ENCODE measurements at regions not wholly inside any gene's neighbourhood (a gene's known extent, or its start where the extent isn't known, plus 50 kb on each side); places are given as distances from the start of the nearest gene placed in this dataset.

- no peaks in the 10 kb centered on the region for H3K9me3 ChIP-seq
- no peaks in the 10 kb centered on the region for H3K36me3 ChIP-seq
- H3K27me3 ChIP-seq = no peaks in the 10 kb centered on the region
- peak in 4 of 5 donors; percentile 31 to 54 (median 46) for DNase-seq
- intact Hi-C loops (cut with DNase I) = loop anchor here in 3 of 4 donors (5.0 to 10.0 kb wide), 2 partner anchors 720 to 723 kb away; no protein-coding TSS in a partner anchor
- no peak overlapping the region for H3K27ac ChIP-seq
- TF ChIP-seq CTCF (IDR thresholded peaks at IDR 0.05) (peak; percentile 12 to 55 (median 45)), POLR2A (IDR thresholded peaks at IDR 0.05) (no peak), EP300 (IDR thresholded peaks at IDR 0.05) (no peak)
- no peaks in the 10 kb centered on the region for H3K4me1 ChIP-seq (ENCODE audit: insufficient read depth)
- 1 to 3% (median 1%) methylated on average over 4 of the region's 4 CpGs for WGBS, 3 donors
- no peak overlapping the region for H3K4me3 ChIP-seq
Observed at GRCh38 chr2:158024288-158024898, 77.3 kb upstream of the UPP2 start.

GRCh38 chr2:158022888-158023287, 78.8 kb upstream of the UPP2 start:
- no peaks in the 10 kb centered on the region for H3K36me3 ChIP-seq
- TF ChIP-seq CTCF (IDR thresholded peaks at IDR 0.05) (no peak), EP300 (IDR thresholded peaks at IDR 0.05) (no peak), POLR2A (IDR thresholded peaks at IDR 0.05) (no peak)
- no peak for DNase-seq
- intact Hi-C loops (cut with DNase I) = loop anchor here in 3 of 4 donors (5.0 to 10.0 kb wide), 2 partner anchors 722 to 724 kb away; no protein-coding TSS in a partner anchor
- H3K9me3 ChIP-seq = no peaks in the 10 kb centered on the region
- no peak overlapping the region for H3K4me3 ChIP-seq
- H3K27me3 ChIP-seq = no peaks in the 10 kb centered on the region
- 84 to 90% (median 86%) methylated on average over 1 of the region's 1 CpG for WGBS, 3 donors
- no peaks in the 10 kb centered on the region for H3K4me1 ChIP-seq (ENCODE audit: insufficient read depth)
- H3K27ac ChIP-seq = no peak overlapping the region

GRCh38 chr2:158021226-158021625, 80.5 kb upstream of the UPP2 start:
- Histone ChIP-seq H3K36me3 (no peaks in the 10 kb centered on the region), H3K27me3 (no peaks in the 10 kb centered on the region), H3K4me3 (no peak overlapping the region), H3K27ac (no peak overlapping the region), H3K9me3 (no peaks in the 10 kb centered on the region), H3K4me1 (ENCODE audit: insufficient read depth) (no peaks in the 10 kb centered on the region)
- TF ChIP-seq CTCF (IDR thresholded peaks at IDR 0.05) (no peak), EP300 (IDR thresholded peaks at IDR 0.05) (no peak), POLR2A (IDR thresholded peaks at IDR 0.05) (no peak)
- WGBS, 3 donors = 84 to 91% (median 91%) methylated on average over 3 of the region's 3 CpGs
- intact Hi-C loops (cut with DNase I) = loop anchor here in 3 of 4 donors (5.0 to 10.0 kb wide), 2 partner anchors 724 to 726 kb away; no protein-coding TSS in a partner anchor
- no peak for DNase-seq

- Histone ChIP-seq H3K36me3 (no peaks in the 10 kb centered on the region), H3K27ac (no peak overlapping the region)
- intact Hi-C loops (cut with DNase I) = loop anchor here in 2 of 4 donors (10.0 kb wide), 2 partner anchors 531 to 1109 kb away; no protein-coding TSS in a partner anchor
Observed at GRCh38 chr2:158015428-158016076, 86.1 kb upstream of the UPP2 start.

More at GRCh38 chr2:158015428-158016076, 86.1 kb upstream of the UPP2 start:
- Histone ChIP-seq H3K4me1 (ENCODE audit: insufficient read depth) (no peaks in the 10 kb centered on the region), H3K27me3 (no peaks in the 10 kb centered on the region), H3K4me3 (no peak overlapping the region), H3K9me3 (no peaks in the 10 kb centered on the region)
- WGBS, 3 donors = 82 to 85% (median 85%) methylated on average over 4 of the region's 4 CpGs
- TF ChIP-seq CTCF (IDR thresholded peaks at IDR 0.05) (no peak), POLR2A (IDR thresholded peaks at IDR 0.05) (no peak), EP300 (IDR thresholded peaks at IDR 0.05) (no peak)
- no peak for DNase-seq
